NCI-H510A (cell line): ENCODE measurements at regions not wholly inside any gene's neighbourhood (a gene's known extent, or its start where the extent isn't known, plus 50 kb on each side); places are given as distances from the start of the nearest gene placed in this dataset.

Source experiments
- DNase-seq: peaks from one replicate; lab custom pipeline; 2025; lab: John Stamatoyannopoulos, UW

- DNase-seq: no peak
Measured at GRCh38 chr22:47476231-47476630, 713.8 kb downstream of the TBC1D22A start.

- no peak for DNase-seq
Measured at GRCh38 chr22:47474895-47475294, 712.4 kb downstream of the TBC1D22A start.

DNA sequence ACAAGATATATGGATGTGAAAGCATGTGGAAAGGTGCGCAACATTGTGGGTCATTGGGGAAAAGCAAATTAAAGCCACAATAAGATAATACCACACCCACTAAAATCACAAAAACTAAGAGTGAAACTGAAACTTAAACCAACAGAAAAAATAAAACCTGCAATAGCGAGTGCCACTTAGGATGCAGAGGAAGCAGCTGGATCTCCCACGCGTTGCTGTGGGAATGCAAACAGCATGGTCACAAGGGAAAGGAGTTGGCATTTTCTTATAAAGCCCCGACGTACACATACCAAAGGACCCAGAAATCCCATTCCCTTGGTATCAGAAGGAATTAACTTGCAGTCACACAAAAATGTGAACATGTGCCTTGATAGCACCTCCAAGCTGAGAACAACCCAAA lies 712.0 kb downstream of the TBC1D22A start:
- no peak for DNase-seq

GRCh38 chr22:47472636-47473035 lies 710.2 kb downstream of the TBC1D22A start:
- no peak for DNase-seq

GRCh38 chr22:47471406-47471805 lies 709.0 kb downstream of the TBC1D22A start:
- DNase-seq: no peak

DNA sequence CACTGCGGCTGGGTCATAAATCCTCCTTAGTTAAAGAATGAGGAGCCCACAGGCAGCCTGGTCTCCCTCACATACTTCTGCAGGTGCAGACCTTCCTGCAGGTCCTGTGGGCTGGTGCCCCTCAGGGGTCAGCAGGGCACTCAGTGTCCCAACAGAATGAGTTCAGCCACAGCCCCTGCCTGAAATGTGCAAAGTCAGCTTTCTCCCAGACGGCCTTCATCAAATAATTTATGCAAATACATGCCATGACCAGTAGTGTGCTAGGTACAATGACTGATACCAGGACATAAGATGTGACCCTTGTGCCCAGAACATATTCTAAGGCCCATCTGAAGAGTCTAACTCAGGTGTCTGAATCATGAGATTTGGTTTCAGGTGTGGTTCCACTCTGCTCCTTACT lies 703.4 kb downstream of the TBC1D22A start:
- DNase-seq: no peak

GRCh38 chr22:47465222-47465621 lies 702.8 kb downstream of the TBC1D22A start:
- DNase-seq: no peak

- DNase-seq: no peak
Measured at GRCh38 chr22:47463220-47463619, 700.8 kb downstream of the TBC1D22A start.

GRCh38 chr22:47460861-47461260 lies 698.4 kb downstream of the TBC1D22A start:
- no peak for DNase-seq

GRCh38 chr22:47460176-47460575 lies 697.7 kb downstream of the TBC1D22A start:
- no peak for DNase-seq

DNA sequence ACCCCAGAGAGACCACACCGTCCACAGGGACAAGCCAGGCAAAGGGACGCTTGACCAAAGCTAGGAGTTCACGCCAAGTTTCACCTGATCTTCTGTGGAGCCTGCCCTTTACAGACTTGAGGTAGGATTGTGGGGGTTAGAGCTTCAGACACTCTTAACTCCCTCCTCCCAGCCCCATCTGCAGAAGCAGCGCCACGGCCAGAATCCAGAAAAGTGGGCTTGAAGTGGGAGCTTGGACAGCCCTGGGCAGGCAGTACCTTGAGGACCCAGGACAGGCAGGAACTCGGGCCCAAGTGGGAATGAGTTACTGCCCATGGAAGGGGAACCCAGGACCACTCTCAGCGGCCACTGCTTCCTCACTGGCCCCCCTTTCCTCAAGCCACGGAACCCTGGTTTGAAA lies 695.9 kb downstream of the TBC1D22A start:
- DNase-seq: no peak

- no peak for DNase-seq
Measured at GRCh38 chr22:47457509-47458300, 695.3 kb downstream of the TBC1D22A start.

- DNase-seq: no peak
Measured at GRCh38 chr22:47457021-47457420, 694.6 kb downstream of the TBC1D22A start.

DNA sequence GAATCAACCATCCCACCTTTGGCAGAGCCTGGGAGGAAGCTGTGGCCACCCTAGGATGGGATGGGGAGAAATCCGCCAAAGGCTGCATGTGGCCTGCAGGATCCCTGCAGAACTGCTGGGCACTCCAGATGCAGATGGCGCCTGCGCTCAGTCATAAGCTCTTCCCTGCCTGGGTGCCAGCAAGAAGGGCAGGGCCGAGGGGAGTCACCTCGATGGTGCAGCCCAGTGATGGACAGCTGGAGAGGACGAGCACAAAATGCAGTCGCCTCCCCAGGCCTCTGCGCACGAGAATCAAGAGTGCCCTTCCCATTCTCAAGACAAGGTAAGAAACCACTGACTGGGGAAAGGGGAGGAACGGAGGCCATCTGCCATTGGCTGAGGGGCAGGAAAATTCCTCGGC lies 693.6 kb downstream of the TBC1D22A start:
- no peak for DNase-seq

DNA sequence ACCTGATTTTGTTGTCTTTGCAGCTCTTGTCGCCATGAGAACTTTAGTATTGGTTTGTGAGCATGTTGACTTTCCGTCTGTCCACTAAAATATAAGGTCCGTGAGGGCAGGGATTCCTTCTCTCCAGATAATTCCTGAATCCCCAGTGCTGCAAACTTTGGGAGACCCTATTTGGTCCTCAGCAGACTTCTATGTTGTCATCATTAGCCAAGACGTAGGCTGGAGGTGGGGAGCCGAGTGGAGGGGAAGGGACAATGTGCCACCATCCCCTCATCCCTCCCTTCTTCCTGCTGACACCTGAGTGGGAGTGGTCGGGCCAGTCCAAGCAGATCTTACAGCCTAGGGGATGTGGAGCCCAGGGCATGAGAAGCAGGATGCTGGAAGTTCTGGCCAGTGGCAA lies 690.6 kb downstream of the TBC1D22A start:
- DNase-seq: no peak

- DNase-seq: no peak
Measured at GRCh38 chr22:47452184-47452583, 689.7 kb downstream of the TBC1D22A start.

DNA sequence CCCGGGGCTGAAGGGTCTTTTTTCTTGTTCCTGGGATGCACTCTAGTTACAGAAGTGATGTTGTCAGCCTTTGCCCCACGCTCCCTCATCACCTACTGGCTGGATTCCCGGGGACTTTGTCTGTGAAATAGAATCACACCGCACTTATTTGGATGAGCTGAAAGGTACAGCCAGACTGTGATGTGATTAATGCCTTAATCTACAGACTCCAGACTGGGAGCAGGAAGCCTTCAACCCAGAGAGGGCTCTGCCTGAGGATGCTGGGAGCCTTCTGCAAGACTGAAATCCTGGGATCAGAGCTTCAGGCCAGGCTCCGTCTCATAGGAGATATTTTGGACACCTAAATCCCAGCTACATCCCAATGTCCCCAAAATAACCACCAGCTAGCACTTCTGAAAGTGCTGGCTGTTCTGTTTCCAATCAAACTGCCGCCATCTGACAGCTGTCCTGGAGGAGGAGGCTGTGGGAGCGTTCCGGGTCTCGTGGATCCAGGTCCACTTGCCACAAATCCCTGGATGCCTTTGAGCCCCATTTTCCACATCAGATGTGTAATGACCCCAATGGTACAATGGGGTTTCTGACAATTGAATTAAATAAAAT lies 688.5 kb downstream of the TBC1D22A start:
- no peak for DNase-seq

DNA sequence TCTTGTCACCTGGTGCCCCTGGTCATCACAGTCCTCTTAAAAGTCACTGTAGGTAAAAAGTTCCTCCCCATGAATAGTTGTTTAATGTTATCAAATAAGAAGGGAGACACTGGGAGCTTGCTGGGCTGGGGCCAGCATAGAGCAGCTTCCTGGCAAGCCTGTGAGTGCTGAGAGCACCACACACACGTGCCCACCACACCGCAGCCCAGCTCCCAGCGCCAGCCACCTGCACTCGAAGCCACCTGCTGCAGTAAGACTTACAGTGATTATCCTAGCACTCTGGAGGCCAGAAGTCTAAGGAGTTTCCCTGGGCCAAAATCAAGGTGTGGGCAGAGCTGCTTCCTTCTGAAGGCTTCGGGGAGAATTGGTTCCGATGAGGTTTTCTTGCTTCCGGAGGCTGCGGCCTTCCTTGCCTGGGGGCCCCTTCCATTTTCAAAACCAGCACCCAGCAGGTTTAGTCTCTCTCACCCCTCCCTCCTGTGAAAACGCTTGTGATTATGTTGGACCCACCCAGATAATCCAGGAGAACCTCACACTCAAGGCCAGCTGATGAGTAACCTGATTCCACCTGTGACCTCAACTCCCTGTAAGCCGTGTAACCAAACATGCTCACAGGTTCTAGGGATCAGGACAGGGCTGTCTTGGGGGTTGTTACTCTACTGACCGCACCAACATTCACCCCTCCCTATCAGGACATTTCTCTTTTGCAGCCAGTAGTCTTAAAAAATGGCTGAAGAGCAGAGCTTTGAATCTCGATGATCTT lies 687.2 kb downstream of the TBC1D22A start:
- no peak for DNase-seq

- DNase-seq: no peak
Measured at GRCh38 chr22:47448231-47449223, 686.1 kb downstream of the TBC1D22A start.

- no peak for DNase-seq
Measured at GRCh38 chr22:47446821-47447810, 684.7 kb downstream of the TBC1D22A start.

DNA sequence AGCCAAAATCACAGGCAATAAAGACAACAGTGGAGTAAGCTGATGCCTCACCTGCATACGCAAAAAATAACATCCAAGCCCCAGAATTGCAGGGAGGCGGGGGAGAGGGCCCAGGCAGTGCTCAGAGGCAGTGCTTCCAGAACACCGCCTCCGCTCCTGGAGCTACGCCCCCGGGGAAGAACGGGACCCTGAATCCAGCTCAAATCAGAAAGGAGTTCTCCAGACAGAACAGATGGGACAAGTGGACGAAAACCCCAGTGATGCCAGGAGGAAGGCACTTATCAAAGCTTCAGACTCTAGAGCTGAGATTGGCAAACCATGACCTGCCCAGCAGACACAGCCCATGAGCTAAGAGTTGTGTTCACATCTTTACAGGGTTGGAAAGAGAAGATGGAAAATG lies 683.9 kb downstream of the TBC1D22A start:
- DNase-seq: no peak
